ENCODE measurements at regions not wholly inside any gene's neighbourhood (a gene's known extent, or its start where the extent isn't known, plus 50 kb on each side); places are given as distances from the start of the nearest gene placed in this dataset.

- Histone ChIP-seq H3K56ac (replicated peaks; ENCODE audit: insufficient read length, low read depth, low read length) (no peak overlapping the region), H3K36me3 (ENCODE audit: control insufficient read depth in 2 of 4, insufficient read depth in 4 of 4, low read length in 3 of 4) (peaks cover 0 to 8% (median 3%) of the 10 kb centered on the region in 4 experiments; a peak in 5 of 8 replicates), H3K23ac (ENCODE audit: insufficient read length) (no peak overlapping the region), H2BK15ac (ENCODE audit: low read length) (no peak overlapping the region), H3K9me3 (ENCODE audit: insufficient read depth in 2 of 2, low read depth in 1 of 2, low read length in 1 of 2) (peaks cover 2 to 4% of the 10 kb centered on the region in 2 experiments; a peak in 3 of 4 replicates), H3K79me1 (ENCODE audit: low read depth, low read length) (no peaks in the 10 kb centered on the region; the same call in 1 of the 2 replicates), H4K91ac (replicated peaks; ENCODE audit: insufficient read length, low read length) (no peak overlapping the region), H3K79me2 (ENCODE audit: control insufficient read depth in 1 of 2, insufficient read depth in 2 of 2, low read length in 2 of 2) (no peaks in the 10 kb centered on the region), H3K4me1 (replicated peaks in 1 of 4; ENCODE audit: control insufficient read depth in 3 of 4, insufficient read depth in 4 of 4, low read length in 3 of 4) (peaks cover 0 to 2% (median 0%) of the 10 kb centered on the region in 4 experiments; a peak in 2 of 7 replicates), H2BK20ac (ENCODE audit: low read length) (no peak overlapping the region), H3K27ac (ENCODE audit: low read depth, low read length) (no peak overlapping the region), H3K9ac (replicated peaks in 1 of 4; ENCODE audit: extremely low read depth in 1 of 4, low read depth in 3 of 4, low read length in 3 of 4) (no peak overlapping the region), H3K4me2 (ENCODE audit: insufficient read depth in 1 of 2, low read depth in 2 of 2, low read length in 2 of 2) (no peak overlapping the region), H2AK5ac (ENCODE audit: low read depth, low read length) (no peak overlapping the region), H3K4ac (replicated peaks; ENCODE audit: insufficient read length, low read depth, low read length) (no peak overlapping the region), H2BK120ac (replicated peaks; ENCODE audit: low read depth, low read length) (no peak overlapping the region), H3K23me2 (ENCODE audit: low read depth, low read length) (no peaks in the 10 kb centered on the region), H4K5ac (ENCODE audit: insufficient read length, low read depth, low read length) (no peak overlapping the region), H4K20me1 (replicated peaks in 1 of 2; ENCODE audit: control insufficient read depth in 1 of 2, insufficient read depth in 2 of 2, low read length in 2 of 2) (no peaks in the 10 kb centered on the region), H2BK12ac (ENCODE audit: low read depth, low read length) (no peak overlapping the region), H3K4me3 (ENCODE audit: extremely low read depth in 1 of 4, insufficient read depth in 2 of 4, low read depth in 3 of 4, low read length in 4 of 4) (no peak overlapping the region), H3K14ac (ENCODE audit: insufficient read length) (no peak overlapping the region), H2BK5ac (ENCODE audit: low read depth, low read length) (no peak overlapping the region), H3K18ac (ENCODE audit: extremely low read depth, low read length) (no peak overlapping the region), H4K8ac (ENCODE audit: extremely low read depth, insufficient read depth, low read length) (no peak overlapping the region), H3K27me3 (replicated peaks in 1 of 4; ENCODE audit: control insufficient read depth in 3 of 4, extremely low read depth in 1 of 4, insufficient read depth in 3 of 4, low read length in 3 of 4) (no peaks in the 10 kb centered on the region), H2AFZ (ENCODE audit: low read length) (no peak overlapping the region)
- DNase-seq (ENCODE audit: low read depth in 1 of 2, low spot score in 2 of 2) (no peak), FAIRE-seq (no peak)
- CTCF ChIA-PET (ENCODE audit: partially characterized antibody) = interaction anchor here (0.6 to 7.1 kb wide), 13 partner anchors 9 to 749 kb away, joined by 3 to 66 read pairs (median 4); no protein-coding TSS in a partner anchor
- WGBS, 2 experiments (ENCODE audit: extremely low coverage in 1 of 2, insufficient coverage in 1 of 2, insufficient read length in 1 of 2, insufficient replicate concordance in 2 of 2, low coverage in 1 of 2, low lambda C conversion rate in 2 of 2, missing lambda C conversion rate in 1 of 2) = 95% methylated on average over 2 of the region's 2 CpGs; no CpG with 5 or more reads in 1 of the 2 experiments
- POLR2A ChIA-PET (ENCODE audit: partially characterized antibody) = interaction anchor here (1.2 to 2.4 kb wide), 3 partner anchors 9 to 280 kb away, joined by 3 to 6 read pairs (median 3); no protein-coding TSS in a partner anchor
- TF ChIP-seq RNF2 (IDR thresholded peaks at IDR 0.05; ENCODE audit: borderline replicate concordance, low read depth, low read length, missing control alignments, poor library complexity, severe bottlenecking) = no peak
- TF ChIP-seq SRF (IDR thresholded peaks at IDR 0.05; ENCODE audit: low read depth, low read length) = no peak
- TF ChIP-seq SP4 (IDR thresholded peaks at IDR 0.05; ENCODE audit: low read length) = no peak
- TF ChIP-seq TAF1 (IDR thresholded peaks at IDR 0.05; ENCODE audit: low read depth, low read length) = no peak
- no peak for TF ChIP-seq GTF2F1 (IDR thresholded peaks at IDR 0.05; ENCODE audit: borderline replicate concordance, low read depth, low read length)
- no peak for TF ChIP-seq YY1 (IDR thresholded peaks at IDR 0.05; ENCODE audit: low read depth, low read length)
These were observed 109.8 kb downstream of the ZFP64 start for GRCh38 chr20:52081791-52082190.

Data from H1 (cell line).